ENCODE measurements at regions not wholly inside any gene's neighbourhood (a gene's known extent, or its start where the extent isn't known, plus 50 kb on each side); places are given as distances from the start of the nearest gene placed in this dataset.
"Not testable (repeated sequence)": the region's sequence is repeated elsewhere in the genome, so short reads cannot be mapped to it uniquely, and the experiment has no call there.

GRCh38 chr7:69042138-69042537, 556.1 kb upstream of the AUTS2 start:
- H3K27ac Mint-ChIP-seq = no peak overlapping the region
- no peaks in the 10 kb centered on the region for H3K36me3 Mint-ChIP-seq (ENCODE audit: low read depth)
- H3K9me3 Mint-ChIP-seq = peaks cover 45% of the 10 kb centered on the region
- DNase-seq (ENCODE audit: low spot score) = no peak
- H3K4me1 Mint-ChIP-seq (ENCODE audit: low read depth) = no peaks in the 10 kb centered on the region
- no peak overlapping the region for H3K4me3 Mint-ChIP-seq (ENCODE audit: low read depth)
- no peaks in the 10 kb centered on the region for H3K27me3 Mint-ChIP-seq (ENCODE audit: low read depth)
- intact Hi-C loops (cut with micrococcal nuclease) = no loop called here

- Mint-ChIP-seq H3K4me3 (ENCODE audit: low read depth) (no peak overlapping the region), H3K9me3 (peaks cover 52% of the 10 kb centered on the region), H3K4me1 (ENCODE audit: low read depth) (no peaks in the 10 kb centered on the region), H3K27me3 (ENCODE audit: low read depth) (no peaks in the 10 kb centered on the region), H3K36me3 (ENCODE audit: low read depth) (no peaks in the 10 kb centered on the region), H3K27ac (no peak overlapping the region)
- intact Hi-C loops (cut with micrococcal nuclease) = no loop called here
- no peak for DNase-seq (ENCODE audit: low spot score)
These were observed 551.0 kb upstream of the AUTS2 start for GRCh38 chr7:69047151-69047754.

DNA sequence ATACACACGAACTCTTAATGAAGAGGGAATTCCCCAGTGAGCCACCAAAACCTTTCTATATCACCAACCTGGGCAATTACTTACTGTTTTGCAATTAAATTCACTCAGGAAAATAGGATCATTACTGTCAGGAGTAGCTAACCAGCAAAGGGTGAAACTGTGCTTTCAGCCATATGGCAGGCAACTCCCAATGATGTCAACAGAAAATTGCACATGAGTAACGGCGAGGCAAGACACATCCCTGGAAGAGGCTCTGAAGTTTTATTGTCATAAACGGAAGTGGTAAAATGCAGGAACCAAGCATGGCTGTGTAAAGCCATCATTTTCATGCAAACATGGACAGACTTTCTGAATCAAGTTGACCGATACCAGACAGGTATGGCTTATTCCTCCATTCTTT, 548.9 kb upstream of the AUTS2 start:
- Mint-ChIP-seq H3K27ac (no peak overlapping the region), H3K4me3 (ENCODE audit: low read depth) (no peak overlapping the region), H3K27me3 (ENCODE audit: low read depth) (no peaks in the 10 kb centered on the region), H3K4me1 (ENCODE audit: low read depth) (no peaks in the 10 kb centered on the region), H3K9me3 (peaks cover 52% of the 10 kb centered on the region), H3K36me3 (ENCODE audit: low read depth) (no peaks in the 10 kb centered on the region)
- intact Hi-C loops (cut with micrococcal nuclease) = no loop called here
- no peak for DNase-seq (ENCODE audit: low spot score)

DNA sequence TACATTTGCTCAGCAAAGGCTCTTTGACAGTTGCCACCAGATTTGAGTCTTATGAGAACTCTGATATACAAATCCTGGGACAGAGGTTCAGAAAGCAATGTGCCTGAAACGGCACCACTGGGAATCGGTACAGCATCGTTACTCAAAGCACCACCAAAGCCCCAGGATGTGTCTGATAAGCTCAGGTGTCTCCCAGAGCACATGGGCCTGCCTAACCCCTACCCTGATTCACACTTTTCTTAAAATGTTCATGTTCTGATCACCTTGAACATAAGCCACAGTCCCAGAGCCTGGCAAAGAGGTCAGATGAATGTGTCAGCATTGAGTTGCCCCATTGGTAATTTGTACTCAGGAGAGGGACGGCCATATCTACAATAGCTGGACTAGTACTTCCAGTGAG, 545.8 kb upstream of the AUTS2 start:
- Mint-ChIP-seq H3K4me3 (ENCODE audit: low read depth) (no peak overlapping the region), H3K4me1 (ENCODE audit: low read depth) (no peaks in the 10 kb centered on the region), H3K27me3 (ENCODE audit: low read depth) (no peaks in the 10 kb centered on the region), H3K9me3 (peaks cover 41% of the 10 kb centered on the region), H3K36me3 (ENCODE audit: low read depth) (no peaks in the 10 kb centered on the region), H3K27ac (no peak overlapping the region)
- intact Hi-C loops (cut with micrococcal nuclease) = no loop called here
- no peak for DNase-seq (ENCODE audit: low spot score)

DNA sequence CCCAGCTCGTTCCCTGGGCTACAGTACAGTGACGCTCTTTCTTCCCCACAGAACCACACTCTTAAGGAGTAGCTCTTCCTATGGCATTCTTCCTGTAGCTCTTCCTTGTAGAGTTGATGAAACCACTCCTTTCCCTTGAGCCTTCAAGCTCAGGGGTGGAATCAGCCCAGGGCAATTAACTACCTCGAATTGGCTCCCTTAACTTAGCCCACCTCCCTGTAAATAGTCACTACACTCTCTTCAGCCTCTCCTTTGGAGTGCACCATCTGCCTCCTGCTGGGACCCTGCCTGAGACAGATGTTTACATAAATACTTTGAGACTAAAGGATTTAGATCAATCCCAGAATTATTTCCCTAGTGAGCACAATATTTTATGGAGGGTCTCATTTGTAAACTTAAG, 537.8 kb upstream of the AUTS2 start:
- H3K9me3 Mint-ChIP-seq = peaks cover 30% of the 10 kb centered on the region
- no peak overlapping the region for H3K4me3 Mint-ChIP-seq (ENCODE audit: low read depth)
- no peaks in the 10 kb centered on the region for H3K4me1 Mint-ChIP-seq (ENCODE audit: low read depth)
- no peaks in the 10 kb centered on the region for H3K36me3 Mint-ChIP-seq (ENCODE audit: low read depth)
- DNase-seq (ENCODE audit: low spot score) = no peak
- intact Hi-C loops (cut with micrococcal nuclease) = no loop called here
- H3K27ac Mint-ChIP-seq = no peak overlapping the region
- H3K27me3 Mint-ChIP-seq (ENCODE audit: low read depth) = no peaks in the 10 kb centered on the region

- no peak for DNase-seq (ENCODE audit: low spot score)
- H3K27me3 Mint-ChIP-seq (ENCODE audit: low read depth) = no peaks in the 10 kb centered on the region
- H3K4me3 Mint-ChIP-seq (ENCODE audit: low read depth) = no peak overlapping the region
- H3K4me1 Mint-ChIP-seq (ENCODE audit: low read depth) = no peaks in the 10 kb centered on the region
- H3K27ac Mint-ChIP-seq = no peak overlapping the region
- H3K36me3 Mint-ChIP-seq (ENCODE audit: low read depth) = no peaks in the 10 kb centered on the region
- peaks cover 45% of the 10 kb centered on the region for H3K9me3 Mint-ChIP-seq
- intact Hi-C loops (cut with micrococcal nuclease) = no loop called here
These were observed 536.1 kb upstream of the AUTS2 start for GRCh38 chr7:69062020-69062765.

DNA sequence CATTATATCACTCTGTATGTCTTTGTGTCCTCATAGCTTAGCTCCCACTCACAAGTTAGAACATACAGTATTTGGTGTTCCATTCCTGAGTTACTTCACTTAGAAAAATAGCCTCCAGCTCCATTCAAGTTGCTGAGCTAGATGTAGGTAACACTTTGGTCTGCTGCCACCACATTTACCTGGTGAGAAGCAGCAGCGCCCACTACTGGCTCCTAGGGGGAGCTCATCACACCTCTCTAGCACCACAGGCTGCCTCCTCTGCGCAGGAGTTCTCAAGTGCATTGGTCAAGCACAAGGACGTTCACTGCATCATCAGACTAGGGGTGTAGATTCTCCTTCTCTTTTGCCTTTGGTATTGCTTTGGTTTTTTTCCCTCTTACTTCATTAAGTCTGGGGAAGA, 530.9 kb upstream of the AUTS2 start:
- Mint-ChIP-seq H3K9me3 (peaks cover 55% of the 10 kb centered on the region), H3K27ac (no peak overlapping the region), H3K4me1 (ENCODE audit: low read depth) (no peaks in the 10 kb centered on the region), H3K36me3 (ENCODE audit: low read depth) (no peaks in the 10 kb centered on the region), H3K27me3 (ENCODE audit: low read depth) (no peaks in the 10 kb centered on the region), H3K4me3 (ENCODE audit: low read depth) (no peak overlapping the region)
- no peak for DNase-seq (ENCODE audit: low spot score)
- intact Hi-C loops (cut with micrococcal nuclease) = no loop called here

DNA sequence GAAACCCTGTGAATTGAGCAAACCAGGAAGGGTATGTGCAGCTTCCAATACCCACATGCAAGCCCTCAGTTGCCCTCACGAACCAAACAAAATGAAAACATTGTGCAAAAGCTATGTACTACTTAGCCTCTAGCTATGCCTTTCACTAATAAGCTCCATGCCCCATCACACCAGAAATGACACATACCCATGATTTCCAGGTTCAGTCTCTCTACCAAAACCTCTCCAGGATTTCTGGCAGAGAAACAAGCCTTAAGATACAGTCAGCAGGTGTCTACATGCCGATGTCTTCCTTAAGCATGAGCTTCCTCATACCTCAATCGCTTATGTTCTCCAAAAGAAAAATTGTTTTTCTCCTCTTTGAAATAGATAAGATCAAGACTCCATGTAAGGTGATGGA, 527.8 kb upstream of the AUTS2 start:
- peaks cover 72% of the 10 kb centered on the region for H3K9me3 Mint-ChIP-seq
- no peaks in the 10 kb centered on the region for H3K27me3 Mint-ChIP-seq (ENCODE audit: low read depth)
- no peak for DNase-seq (ENCODE audit: low spot score)
- no peaks in the 10 kb centered on the region for H3K4me1 Mint-ChIP-seq (ENCODE audit: low read depth)
- H3K36me3 Mint-ChIP-seq (ENCODE audit: low read depth) = no peaks in the 10 kb centered on the region
- H3K4me3 Mint-ChIP-seq (ENCODE audit: low read depth) = no peak overlapping the region
- intact Hi-C loops (cut with micrococcal nuclease) = no loop called here
- H3K27ac Mint-ChIP-seq = no peak overlapping the region

GRCh38 chr7:69076566-69076965, 521.7 kb upstream of the AUTS2 start:
- no peaks in the 10 kb centered on the region for H3K36me3 Mint-ChIP-seq (ENCODE audit: low read depth)
- DNase-seq (ENCODE audit: low spot score) = no peak
- no peak overlapping the region for H3K4me3 Mint-ChIP-seq (ENCODE audit: low read depth)
- H3K9me3 Mint-ChIP-seq = peaks cover 50% of the 10 kb centered on the region
- no peaks in the 10 kb centered on the region for H3K27me3 Mint-ChIP-seq (ENCODE audit: low read depth)
- intact Hi-C loops (cut with micrococcal nuclease) = no loop called here
- no peaks in the 10 kb centered on the region for H3K4me1 Mint-ChIP-seq (ENCODE audit: low read depth)
- H3K27ac Mint-ChIP-seq = no peak overlapping the region

- DNase-seq (ENCODE audit: low spot score) = no peak
- no peak overlapping the region for H3K4me3 Mint-ChIP-seq (ENCODE audit: low read depth)
- H3K4me1 Mint-ChIP-seq (ENCODE audit: low read depth) = no peaks in the 10 kb centered on the region
- intact Hi-C loops (cut with micrococcal nuclease) = no loop called here
- H3K27me3 Mint-ChIP-seq (ENCODE audit: low read depth) = no peaks in the 10 kb centered on the region
- H3K27ac Mint-ChIP-seq = no peak overlapping the region
- H3K9me3 Mint-ChIP-seq = peaks cover 47% of the 10 kb centered on the region
- no peaks in the 10 kb centered on the region for H3K36me3 Mint-ChIP-seq (ENCODE audit: low read depth)
These were observed 519.1 kb upstream of the AUTS2 start for GRCh38 chr7:69078997-69079769.

GRCh38 chr7:69087281-69087680, 511.0 kb upstream of the AUTS2 start:
- H3K27me3 Mint-ChIP-seq (ENCODE audit: low read depth); H3K4me1 Mint-ChIP-seq (ENCODE audit: low read depth); H3K4me3 Mint-ChIP-seq (ENCODE audit: low read depth); H3K27ac Mint-ChIP-seq; DNase-seq (ENCODE audit: low spot score); H3K36me3 Mint-ChIP-seq (ENCODE audit: low read depth); intact Hi-C loops (cut with micrococcal nuclease): not testable (repeated sequence)
- H3K9me3 Mint-ChIP-seq = peaks cover 50% of the 10 kb centered on the region

DNA sequence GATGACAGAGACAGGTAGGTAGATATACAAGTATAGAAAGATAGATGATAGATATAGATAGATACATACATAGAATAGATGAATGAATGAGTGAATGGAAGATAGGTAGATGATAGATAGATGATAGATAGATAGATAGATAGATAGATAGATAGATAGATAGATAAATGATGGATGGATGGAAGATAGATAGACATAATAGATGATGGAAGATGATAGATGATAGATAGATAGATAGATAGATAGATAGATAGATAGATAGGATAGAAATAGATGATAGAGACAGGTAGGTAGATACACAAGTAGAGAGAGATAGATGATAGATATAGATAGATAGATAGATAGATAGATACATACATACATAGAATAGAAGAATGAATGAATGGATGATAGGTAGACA, 510.1 kb upstream of the AUTS2 start:
- H3K36me3 Mint-ChIP-seq (ENCODE audit: low read depth) = no peaks in the 10 kb centered on the region
- DNase-seq (ENCODE audit: low spot score) = no peak
- H3K4me1 Mint-ChIP-seq (ENCODE audit: low read depth) = no peaks in the 10 kb centered on the region

DNA sequence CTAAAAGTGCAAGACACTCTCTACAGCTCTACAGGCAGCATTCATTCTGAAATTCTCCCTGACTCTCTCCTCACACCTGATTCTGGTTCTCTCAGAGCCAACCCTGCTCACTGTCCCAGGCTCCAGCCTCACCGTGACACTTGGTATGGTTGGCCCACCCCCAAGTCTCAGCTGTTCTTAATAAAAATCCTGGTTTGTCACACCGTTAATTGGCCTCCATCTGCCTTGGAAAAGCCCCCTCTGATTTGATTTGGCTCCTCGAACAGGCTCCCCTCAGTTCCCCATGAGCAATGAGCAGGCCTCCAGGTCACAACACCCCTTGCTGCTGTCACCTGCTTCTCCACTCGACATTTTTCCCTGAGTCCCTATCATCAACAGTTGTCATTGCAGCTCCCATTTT, 507.3 kb upstream of the AUTS2 start:
- H3K27ac Mint-ChIP-seq = no peak overlapping the region
- no peaks in the 10 kb centered on the region for H3K4me1 Mint-ChIP-seq (ENCODE audit: low read depth)
- H3K36me3 Mint-ChIP-seq (ENCODE audit: low read depth) = no peaks in the 10 kb centered on the region
- intact Hi-C loops (cut with micrococcal nuclease) = no loop called here
- peaks cover 58% of the 10 kb centered on the region for H3K9me3 Mint-ChIP-seq
- H3K27me3 Mint-ChIP-seq (ENCODE audit: low read depth) = no peaks in the 10 kb centered on the region
- no peak for DNase-seq (ENCODE audit: low spot score)
- H3K4me3 Mint-ChIP-seq (ENCODE audit: low read depth) = no peak overlapping the region

More for the DNA sequence above, 510.1 kb upstream of the AUTS2 start:
- intact Hi-C loops (cut with micrococcal nuclease) = no loop called here
- H3K27ac Mint-ChIP-seq = no peak overlapping the region
- no peak overlapping the region for H3K4me3 Mint-ChIP-seq (ENCODE audit: low read depth)
- no peaks in the 10 kb centered on the region for H3K27me3 Mint-ChIP-seq (ENCODE audit: low read depth)
- H3K9me3 Mint-ChIP-seq = peaks cover 48% of the 10 kb centered on the region
